ENCODE measurements at regions not wholly inside any gene's neighbourhood (a gene's known extent, or its start where the extent isn't known, plus 50 kb on each side); places are given as distances from the start of the nearest gene placed in this dataset.
"Not testable (repeated sequence)": the region's sequence is repeated elsewhere in the genome, so short reads cannot be mapped to it uniquely, and the experiment has no call there.

DNA sequence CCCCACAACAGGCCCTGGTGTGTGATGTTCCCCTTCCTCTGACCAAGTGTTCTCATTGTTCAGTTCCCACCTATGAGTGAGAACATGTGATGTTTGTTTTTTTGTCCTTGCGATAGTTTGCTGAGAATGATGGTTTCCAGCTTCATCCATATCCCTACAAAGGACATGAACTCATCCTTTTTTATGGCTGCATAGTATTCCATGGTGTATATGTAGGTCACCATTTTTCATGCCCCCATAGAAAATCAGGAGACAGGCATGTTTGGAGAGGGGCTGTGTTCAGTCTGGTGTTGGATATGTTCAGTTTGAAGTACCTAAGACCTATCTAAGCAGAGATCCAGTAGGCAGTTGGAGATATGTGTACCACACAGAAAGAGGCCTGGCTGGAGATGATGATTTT, 111.2 kb downstream of the MTX3 start:
- not testable (repeated sequence) for H3K27ac Mint-ChIP-seq; H3K4me3 Mint-ChIP-seq; H3K9me3 Mint-ChIP-seq; ATAC-seq (replicated peaks); DNase-seq; H3K27me3 Mint-ChIP-seq; H3K36me3 Mint-ChIP-seq
- peaks cover 9 to 17% of the 10 kb centered on the region in 2 donors for H3K4me1 Mint-ChIP-seq

DNA sequence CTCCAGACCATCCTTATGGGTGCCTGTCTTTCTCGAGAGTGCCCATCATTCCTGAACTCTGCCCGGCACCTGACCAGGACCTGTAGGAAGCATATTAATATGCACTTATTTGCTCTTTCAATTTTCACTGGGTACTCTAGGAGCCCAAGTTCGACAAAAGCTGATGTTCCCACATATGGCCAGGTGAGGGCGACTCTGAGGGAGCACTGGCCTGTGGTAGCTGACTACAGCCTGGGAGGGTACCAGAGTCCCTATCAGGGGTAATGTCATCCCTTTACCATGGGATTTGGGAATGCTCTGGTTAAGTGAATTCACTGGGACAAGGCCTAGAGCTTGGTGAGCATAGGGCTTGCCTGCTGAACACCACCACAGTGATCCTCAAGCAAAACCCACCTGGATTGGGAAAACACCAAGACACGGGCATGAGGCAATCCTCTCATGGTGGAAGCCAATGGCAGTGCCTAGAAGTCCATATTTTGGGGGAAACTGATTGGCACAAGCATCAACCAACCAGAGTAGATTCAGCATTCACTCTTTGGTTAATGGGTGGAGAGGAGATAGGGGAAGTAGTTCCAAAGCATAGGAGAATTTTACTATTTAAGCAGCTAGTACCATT, 112.2 kb downstream of the MTX3 start:
- no peak overlapping the region for H3K27ac Mint-ChIP-seq
- ATAC-seq (replicated peaks): peak in 1 of 2 donors; percentile 34
- no peaks in the 10 kb centered on the region for H3K27me3 Mint-ChIP-seq
- DNase-seq: no peak
- no peak overlapping the region for H3K4me3 Mint-ChIP-seq
- H3K4me1 Mint-ChIP-seq: peaks cover 2 to 6% of the 10 kb centered on the region in 2 donors
- no peaks in the 10 kb centered on the region for H3K36me3 Mint-ChIP-seq
- H3K9me3 Mint-ChIP-seq: peaks cover 3 to 4% of the 10 kb centered on the region in 2 donors

DNA sequence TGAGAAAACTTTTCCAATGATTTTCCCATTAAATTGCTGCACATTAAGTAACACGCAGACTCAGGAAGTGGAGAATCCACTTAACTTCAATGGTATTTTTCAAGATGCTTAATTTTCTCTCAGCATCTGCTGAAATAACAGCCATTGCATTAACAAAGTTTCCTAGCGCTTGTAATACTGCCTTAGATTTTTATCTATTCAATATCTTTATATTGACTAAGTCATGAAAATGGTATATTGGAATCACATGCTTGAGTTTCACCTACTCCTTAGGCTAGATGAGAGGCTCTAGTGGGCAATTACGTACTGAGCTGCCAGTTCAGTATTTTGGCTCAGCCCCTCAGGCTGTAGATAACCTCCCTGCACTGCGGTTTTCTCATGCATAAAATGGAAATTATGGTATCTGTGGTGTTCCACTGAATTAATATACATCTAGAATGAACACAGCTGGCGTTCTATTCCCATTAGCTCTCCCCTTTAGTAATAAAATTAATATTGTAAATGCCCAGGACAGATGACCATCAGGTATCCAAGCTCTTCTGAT, 112.9 kb downstream of the MTX3 start:
- DNase-seq (no peak), ATAC-seq (replicated peaks) (no peak)
- no peak overlapping the region for H3K4me3 Mint-ChIP-seq
- no peak overlapping the region for H3K27ac Mint-ChIP-seq
- H3K4me1 Mint-ChIP-seq: no peaks in the 10 kb centered on the region
- peaks cover 3 to 4% of the 10 kb centered on the region in 2 donors for H3K9me3 Mint-ChIP-seq
- H3K36me3 Mint-ChIP-seq: no peaks in the 10 kb centered on the region
- H3K27me3 Mint-ChIP-seq: peaks cover 0 to 4% of the 10 kb centered on the region in 2 donors

DNA sequence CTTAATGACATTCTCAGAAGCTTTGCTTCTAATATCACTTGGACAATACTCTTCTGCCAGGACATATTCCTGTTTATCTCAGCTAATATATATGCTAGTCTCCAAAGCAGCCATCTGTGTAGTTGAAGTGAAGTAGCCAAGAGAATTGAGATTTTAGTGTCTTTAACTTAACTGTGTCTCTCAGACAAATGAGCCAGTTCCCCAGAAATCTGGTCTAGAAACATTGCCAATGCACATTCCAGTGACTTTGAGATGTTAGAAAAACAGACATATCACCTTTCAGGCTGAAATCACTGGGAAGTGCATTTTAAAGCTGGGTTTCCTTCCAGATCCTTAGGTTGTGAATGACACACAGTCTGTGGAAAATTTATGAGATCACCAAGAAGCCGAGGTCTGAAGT, 114.6 kb downstream of the MTX3 start:
- DNase-seq (no peak), ATAC-seq (replicated peaks) (no peak)
- Mint-ChIP-seq H3K4me3 (no peak overlapping the region), H3K36me3 (no peaks in the 10 kb centered on the region), H3K27ac (no peak overlapping the region), H3K27me3 (peaks cover 0 to 4% of the 10 kb centered on the region in 2 donors), H3K4me1 (no peaks in the 10 kb centered on the region), H3K9me3 (peaks cover 3 to 4% of the 10 kb centered on the region in 2 donors)

DNA sequence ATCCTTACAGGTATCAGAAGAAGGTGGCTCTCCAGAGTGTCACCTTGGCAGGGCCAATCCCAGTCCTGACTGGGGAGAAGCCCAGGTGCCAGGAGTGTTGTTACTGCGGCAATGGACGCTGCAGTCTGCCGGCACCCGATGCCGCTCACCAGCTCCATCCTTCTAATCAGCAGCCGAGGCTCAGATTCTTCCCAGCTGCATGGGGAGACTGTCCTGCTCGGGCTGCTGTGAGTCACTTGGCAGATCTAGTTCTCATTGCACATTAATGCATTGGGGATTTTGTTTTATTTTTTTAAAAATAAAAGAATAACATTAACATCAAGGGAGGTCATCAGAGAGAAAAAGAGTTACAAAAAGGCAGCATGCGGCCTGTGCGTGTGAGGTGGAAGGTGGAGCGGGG, 115.8 kb downstream of the MTX3 start:
- H3K4me3 Mint-ChIP-seq: no peak overlapping the region
- ATAC-seq (replicated peaks) (no peak), DNase-seq (no peak)
- H3K36me3 Mint-ChIP-seq: no peaks in the 10 kb centered on the region
- H3K27me3 Mint-ChIP-seq: peaks cover 0 to 9% of the 10 kb centered on the region in 2 donors
- H3K27ac Mint-ChIP-seq: no peak overlapping the region
- H3K4me1 Mint-ChIP-seq: no peaks in the 10 kb centered on the region
- peaks cover 3 to 4% of the 10 kb centered on the region in 2 donors for H3K9me3 Mint-ChIP-seq

DNA sequence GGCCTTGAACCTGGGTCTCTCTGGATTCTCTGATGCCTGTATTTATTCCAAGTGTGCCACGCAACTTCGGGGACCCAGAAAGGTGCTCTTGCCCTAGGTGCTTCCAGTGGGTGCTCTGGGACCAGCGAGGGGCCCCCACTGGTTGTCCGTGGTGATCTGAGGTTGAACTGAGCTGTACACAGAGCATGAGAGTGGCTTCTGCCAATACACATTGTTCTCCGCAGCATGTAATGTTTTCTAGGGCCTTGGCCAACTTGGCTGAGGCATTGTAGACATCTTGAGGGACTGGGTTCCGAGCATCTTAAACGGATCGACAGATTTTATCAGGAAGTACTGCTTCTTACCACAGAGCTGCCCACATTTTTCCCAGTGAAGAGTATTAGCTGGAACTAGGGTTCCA, 117.9 kb downstream of the MTX3 start:
- DNase-seq (no peak), ATAC-seq (replicated peaks) (no peak)
- Mint-ChIP-seq H3K27ac (no peak overlapping the region), H3K9me3 (no peaks in the 10 kb centered on the region), H3K27me3 (peaks cover 0 to 12% of the 10 kb centered on the region in 2 donors), H3K36me3 (no peaks in the 10 kb centered on the region), H3K4me3 (no peak overlapping the region), H3K4me1 (no peaks in the 10 kb centered on the region)

DNA sequence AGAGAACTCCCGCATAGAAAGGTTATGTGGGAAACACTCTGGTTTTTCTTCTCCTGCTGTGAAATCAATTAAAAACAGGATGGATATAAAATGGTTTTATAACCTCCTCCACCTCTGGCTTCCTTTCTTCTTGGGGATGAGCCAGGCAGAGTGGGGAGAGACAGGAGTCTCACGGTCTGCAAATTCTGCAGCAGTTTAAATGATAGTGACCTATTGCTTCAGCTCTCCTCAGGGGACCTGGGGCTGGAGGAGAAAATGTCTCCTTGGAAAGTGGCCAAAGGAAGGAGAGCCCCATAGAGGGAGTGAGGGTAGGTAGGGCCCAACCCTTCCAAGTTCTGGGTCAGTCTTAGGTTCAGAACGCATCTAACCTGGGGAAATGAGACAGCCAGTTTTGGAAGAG, 118.8 kb downstream of the MTX3 start:
- Mint-ChIP-seq H3K27me3 (peaks cover 0 to 13% of the 10 kb centered on the region in 2 donors), H3K4me3 (no peak overlapping the region), H3K9me3 (no peaks in the 10 kb centered on the region), H3K4me1 (no peaks in the 10 kb centered on the region), H3K27ac (no peak overlapping the region), H3K36me3 (no peaks in the 10 kb centered on the region)
- no peak for DNase-seq
- no peak for ATAC-seq (replicated peaks)

DNA sequence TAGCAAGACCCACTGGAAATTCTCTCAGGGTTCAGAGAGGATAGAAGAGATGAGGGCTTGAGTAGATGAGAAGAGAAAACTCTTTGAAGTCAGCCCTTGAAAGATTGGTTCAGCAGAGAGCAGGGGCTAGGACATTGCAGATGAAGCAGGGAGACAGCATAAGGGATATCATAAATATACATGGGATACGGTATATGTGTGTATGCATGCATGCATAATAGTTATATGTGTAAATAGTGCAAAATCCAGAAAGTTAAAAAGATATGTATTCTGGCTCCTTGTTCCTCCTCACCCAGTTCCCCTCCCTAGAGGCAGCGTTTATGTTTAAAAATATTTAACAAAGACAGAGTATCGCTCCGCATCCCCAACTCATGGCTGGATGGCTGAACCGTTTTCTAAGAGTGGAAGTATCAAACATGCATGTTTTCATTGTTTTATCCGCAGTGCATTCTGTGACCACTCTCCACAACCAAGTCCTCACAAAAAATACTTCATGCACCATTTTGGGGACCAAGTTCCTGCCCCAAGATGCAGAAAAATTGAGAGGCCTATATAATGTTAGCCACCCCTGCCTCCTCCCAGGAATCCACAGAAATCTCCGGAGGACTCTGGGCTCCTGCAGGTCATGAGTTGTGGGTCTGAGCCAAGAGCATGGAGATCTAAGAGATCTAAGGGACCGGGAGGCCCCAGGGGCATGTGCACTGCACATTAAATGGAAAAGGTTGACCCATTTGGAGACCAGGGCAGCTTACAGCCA, 119.5 kb downstream of the MTX3 start:
- no peak overlapping the region for H3K27ac Mint-ChIP-seq
- DNase-seq (no peak), ATAC-seq (replicated peaks) (no peak)
- peaks cover 0 to 18% of the 10 kb centered on the region in 2 donors for H3K27me3 Mint-ChIP-seq
- H3K4me1 Mint-ChIP-seq: no peaks in the 10 kb centered on the region
- no peaks in the 10 kb centered on the region for H3K9me3 Mint-ChIP-seq
- H3K36me3 Mint-ChIP-seq: no peaks in the 10 kb centered on the region
- H3K4me3 Mint-ChIP-seq: no peak overlapping the region

DNA sequence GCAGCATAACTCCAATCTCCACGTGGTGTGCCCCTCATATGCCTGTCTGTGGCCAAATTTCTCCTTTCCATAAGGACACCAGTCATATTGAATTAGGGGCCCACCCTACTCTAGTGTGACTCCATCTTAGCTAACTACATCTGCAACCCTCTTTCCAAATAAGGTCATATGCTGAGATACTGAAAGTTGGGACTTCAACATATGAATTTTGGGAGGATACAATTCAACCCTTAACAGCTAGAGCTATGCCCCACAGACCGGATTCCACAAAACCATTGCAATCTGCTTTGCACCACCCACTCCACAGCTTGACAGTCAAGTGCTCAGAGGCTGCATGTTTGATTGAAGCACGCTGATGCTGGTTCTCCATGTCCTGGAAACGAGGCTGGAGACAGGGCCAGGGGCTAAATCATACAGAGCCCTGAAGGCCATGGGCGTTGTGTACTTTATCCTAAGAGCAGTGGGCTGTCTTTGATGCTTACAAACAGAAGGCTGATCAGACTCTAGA, 122.8 kb downstream of the MTX3 start:
- H3K4me1 Mint-ChIP-seq: no peaks in the 10 kb centered on the region
- H3K4me3 Mint-ChIP-seq: no peak overlapping the region
- H3K36me3 Mint-ChIP-seq: no peaks in the 10 kb centered on the region
- H3K9me3 Mint-ChIP-seq: no peaks in the 10 kb centered on the region
- DNase-seq: no peak
- H3K27me3 Mint-ChIP-seq: peaks cover 0 to 14% of the 10 kb centered on the region in 2 donors
- H3K27ac Mint-ChIP-seq: no peak overlapping the region
- no peak for ATAC-seq (replicated peaks)

DNA sequence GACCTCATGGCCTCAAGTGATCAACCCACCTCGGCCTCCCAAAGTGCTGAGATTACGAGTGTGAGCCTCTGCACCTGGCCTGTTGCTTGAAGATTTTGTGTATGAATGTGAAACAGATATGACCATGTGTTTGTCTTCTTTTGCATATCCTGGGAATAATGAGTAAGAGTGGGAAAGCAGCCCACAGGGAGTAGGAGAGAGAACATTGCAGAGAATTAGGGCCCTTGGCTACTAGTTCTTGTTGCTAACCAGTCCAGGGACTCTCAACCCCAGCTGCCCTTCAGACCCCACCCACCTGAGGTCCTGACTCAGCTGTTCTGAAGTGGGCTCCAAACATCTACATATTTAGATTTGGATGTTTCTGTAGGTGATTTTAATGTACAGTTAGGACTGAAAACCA, 125.5 kb downstream of the MTX3 start:
- ATAC-seq (replicated peaks) (no peak), DNase-seq (no peak)
- Mint-ChIP-seq H3K27ac (no peak overlapping the region), H3K4me1 (no peaks in the 10 kb centered on the region), H3K4me3 (no peak overlapping the region), H3K36me3 (no peaks in the 10 kb centered on the region), H3K9me3 (no peaks in the 10 kb centered on the region), H3K27me3 (peaks cover 0 to 12% of the 10 kb centered on the region in 2 donors)

DNA sequence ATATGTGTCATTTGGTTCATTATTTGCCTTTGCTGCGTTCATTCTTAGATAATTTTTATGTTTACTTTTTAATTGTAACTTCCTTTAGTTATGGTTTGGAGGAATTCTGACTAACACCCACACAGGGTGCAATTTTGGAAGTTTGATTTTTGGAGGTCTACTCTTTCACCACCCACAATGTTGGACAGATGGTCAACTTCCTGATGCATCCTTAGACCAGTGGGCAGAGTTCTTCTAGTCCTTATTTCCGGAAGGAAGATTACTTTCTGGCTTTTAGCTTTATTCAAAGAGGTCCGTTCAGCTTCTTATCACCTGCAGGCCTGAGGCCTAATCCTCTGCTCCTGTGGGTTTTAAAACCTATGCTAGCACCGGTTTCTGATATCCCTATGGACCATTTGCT, 126.7 kb downstream of the MTX3 start:
- H3K36me3 Mint-ChIP-seq: no peaks in the 10 kb centered on the region
- ATAC-seq (replicated peaks) (no peak), DNase-seq (no peak)
- no peak overlapping the region for H3K27ac Mint-ChIP-seq
- H3K4me3 Mint-ChIP-seq: no peak overlapping the region
- H3K9me3 Mint-ChIP-seq: no peaks in the 10 kb centered on the region
- H3K27me3 Mint-ChIP-seq: peaks cover 0 to 5% of the 10 kb centered on the region in 2 donors
- H3K4me1 Mint-ChIP-seq: no peaks in the 10 kb centered on the region

DNA sequence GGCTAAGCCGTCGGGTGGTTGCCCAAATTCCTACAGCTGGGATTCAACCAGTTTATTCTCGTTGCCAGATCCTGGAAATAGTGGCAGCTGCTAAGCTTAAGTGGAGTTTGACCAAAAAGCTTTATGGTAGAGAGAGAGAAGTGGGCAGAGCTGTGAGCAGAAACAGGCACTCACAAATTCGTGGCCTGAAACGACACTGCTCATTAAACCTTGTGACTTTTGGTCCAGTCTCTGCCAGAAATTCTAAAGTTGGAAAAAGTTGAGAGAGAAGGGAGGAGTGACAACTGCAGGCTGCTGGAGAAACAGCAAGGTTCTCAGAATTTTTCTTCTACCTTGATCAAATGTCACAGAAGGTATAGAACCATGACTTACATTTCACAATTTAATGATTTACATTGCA, 131.5 kb downstream of the MTX3 start:
- H3K4me3 Mint-ChIP-seq: no peak overlapping the region
- DNase-seq (no peak), ATAC-seq (replicated peaks) (no peak)
- no peaks in the 10 kb centered on the region for H3K36me3 Mint-ChIP-seq
- H3K4me1 Mint-ChIP-seq: no peaks in the 10 kb centered on the region
- no peaks in the 10 kb centered on the region for H3K9me3 Mint-ChIP-seq
- H3K27ac Mint-ChIP-seq: no peak overlapping the region
- peaks cover 0 to 4% of the 10 kb centered on the region in 2 donors for H3K27me3 Mint-ChIP-seq

DNA sequence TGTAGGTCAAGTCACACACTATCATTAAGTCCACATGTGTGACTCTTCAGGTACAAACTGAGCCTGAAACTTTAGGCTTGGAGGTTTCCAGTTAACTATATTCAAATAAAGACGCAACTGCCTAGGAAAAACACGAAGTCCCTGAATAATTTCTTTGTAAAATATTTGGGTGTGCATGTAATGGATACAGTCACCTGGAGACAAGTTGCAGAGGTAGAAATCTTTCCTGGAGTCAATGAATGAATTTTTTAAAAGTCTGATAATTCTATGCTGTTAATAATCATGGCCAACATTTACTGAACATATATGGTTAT, 132.7 kb downstream of the MTX3 start:
- Mint-ChIP-seq H3K36me3 (no peaks in the 10 kb centered on the region), H3K27ac (no peak overlapping the region), H3K4me3 (no peak overlapping the region), H3K4me1 (no peaks in the 10 kb centered on the region), H3K9me3 (no peaks in the 10 kb centered on the region), H3K27me3 (peaks cover 0 to 15% of the 10 kb centered on the region in 2 donors)
- DNase-seq (no peak), ATAC-seq (replicated peaks) (no peak)

DNA sequence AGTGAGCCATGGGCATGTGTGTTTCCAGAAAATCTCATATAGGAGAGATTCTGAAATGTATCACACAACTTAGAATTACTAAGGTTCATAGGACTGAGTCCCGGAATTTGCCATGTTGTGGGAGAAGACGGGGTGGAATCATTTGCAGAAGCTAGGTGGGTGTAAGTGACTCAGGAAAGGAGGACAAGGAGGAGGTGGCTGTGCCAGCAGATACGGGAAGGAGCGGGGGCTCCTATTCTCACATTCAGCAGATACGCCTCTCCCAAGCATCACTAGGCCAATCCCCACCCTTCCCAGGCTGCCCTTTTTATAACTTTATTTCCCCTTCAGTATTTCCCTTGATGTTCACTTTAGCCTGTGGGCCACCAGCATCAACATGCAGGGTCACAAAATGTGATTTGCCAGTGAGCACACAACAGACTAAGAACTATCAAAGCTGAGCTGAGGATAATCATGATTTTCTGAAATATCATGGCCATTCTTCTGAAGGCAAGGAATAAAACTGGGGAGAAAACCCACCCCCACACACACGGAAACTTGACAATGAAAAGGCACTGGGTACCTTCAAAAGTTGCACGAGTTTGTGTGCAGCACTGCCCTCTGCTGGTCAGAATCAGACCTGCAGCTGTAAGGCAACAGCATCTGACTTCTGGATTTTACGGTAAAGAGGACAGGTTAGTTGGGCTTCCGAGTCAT, 133.2 kb downstream of the MTX3 start:
- DNase-seq (peak; percentile 42), ATAC-seq (replicated peaks) (peak; percentile 54)
- no peaks in the 10 kb centered on the region for H3K9me3 Mint-ChIP-seq
- no peaks in the 10 kb centered on the region for H3K4me1 Mint-ChIP-seq
- H3K27me3 Mint-ChIP-seq: peaks cover 0 to 16% of the 10 kb centered on the region in 2 donors
- H3K27ac Mint-ChIP-seq: no peak overlapping the region
- H3K4me3 Mint-ChIP-seq: no peak overlapping the region
- H3K36me3 Mint-ChIP-seq: no peaks in the 10 kb centered on the region

Data from stimulated activated naive B cell treated with anti-CD40 and anti-IgM and Interleukin-4, amounts not matched to agents 10 μg/mL and 1 μg/mL and 100 μg/mL, for 72 hours (primary cell).